Anterior cingulate cortex (tissue), 58 donors: ENCODE measurements at regions not wholly inside any gene's neighbourhood (a gene's known extent, or its start where the extent isn't known, plus 50 kb on each side); places are given as distances from the start of the nearest gene placed in this dataset.
A peak's percentile ranks its signal among the peaks of the same experiment; 100 is the strongest.

Source experiments
- DNase-seq, 58 donors: peaks; one replicate each; lab custom pipeline; 2025; lab: John Stamatoyannopoulos, UW

GRCh38 chr20:24738058-24738775, 210.9 kb upstream of the CST7 start:
- no peak for DNase-seq

GRCh38 chr20:24738981-24739633, 210.0 kb upstream of the CST7 start:
- DNase-seq: no peak

- no peak for DNase-seq
Observed at GRCh38 chr20:24739746-24740145, 209.3 kb upstream of the CST7 start.

DNA sequence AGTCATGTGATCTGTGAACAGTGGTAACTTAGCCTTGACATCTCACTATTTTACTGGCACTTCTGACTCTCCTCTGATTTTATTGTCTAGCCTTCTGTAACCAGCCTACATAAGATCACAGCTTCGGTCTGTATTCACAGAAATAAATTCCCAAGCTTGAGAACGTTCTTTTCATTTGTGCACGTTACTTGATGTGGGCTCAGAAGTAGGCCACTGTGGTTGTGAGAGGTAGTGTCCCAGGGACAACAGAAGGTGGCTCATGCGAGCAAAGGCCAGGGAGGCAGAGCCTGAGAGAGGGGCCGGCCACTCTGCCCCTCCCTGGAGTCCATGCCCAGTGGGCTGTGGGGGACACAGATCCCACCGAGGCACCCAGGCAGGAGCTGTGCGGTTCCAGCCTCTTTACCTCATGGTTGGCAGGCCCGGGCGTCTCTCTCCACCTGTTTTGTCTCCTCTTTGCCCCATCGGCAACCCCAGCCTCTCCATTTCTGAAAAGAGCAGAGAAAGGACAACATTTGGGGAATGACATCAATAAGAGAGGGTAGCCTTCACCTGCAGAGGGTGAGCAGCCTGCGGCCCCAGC, 207.5 kb upstream of the CST7 start:
- no peak for DNase-seq

- DNase-seq: no peak
Observed at GRCh38 chr20:24742436-24742835, 206.6 kb upstream of the CST7 start.

DNA sequence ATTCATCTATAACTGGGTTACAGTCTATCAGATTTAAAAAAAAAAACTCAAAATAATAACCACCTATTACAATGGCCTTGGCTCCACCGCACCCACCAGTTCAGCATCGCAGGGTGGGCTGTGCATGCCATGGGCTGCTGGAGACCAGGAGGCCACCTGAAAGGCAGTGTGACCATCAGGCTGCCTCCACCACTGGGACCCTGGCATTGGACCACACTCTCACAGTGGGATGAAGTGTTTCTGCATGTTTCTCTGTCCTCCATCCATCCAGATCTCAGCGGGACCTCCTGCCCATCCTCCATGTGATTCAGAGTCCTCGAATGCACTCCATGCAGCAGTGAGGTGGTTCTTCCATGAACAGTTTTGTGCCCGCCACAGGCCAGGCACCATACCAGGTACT, 206.1 kb upstream of the CST7 start:
- no peak for DNase-seq

DNA sequence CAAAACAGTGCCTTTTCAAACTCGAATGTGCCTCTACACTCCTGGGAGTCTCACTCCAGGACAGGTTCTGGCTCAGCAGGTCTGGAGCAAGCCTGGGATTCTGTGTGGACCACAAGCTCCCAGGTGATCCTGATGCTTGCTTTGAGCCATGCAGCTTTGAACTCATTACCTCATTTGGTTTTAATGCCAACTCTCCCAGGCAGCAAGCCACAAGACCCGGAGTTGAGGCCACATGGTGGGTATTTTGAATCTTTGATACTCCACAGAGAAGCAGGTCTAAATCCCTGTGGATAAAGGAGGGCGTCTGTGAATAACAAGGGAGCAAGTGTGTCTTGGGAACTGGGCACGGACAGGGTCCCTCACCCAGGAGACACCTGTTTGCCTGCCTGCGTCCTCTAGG, 205.4 kb upstream of the CST7 start:
- no peak for DNase-seq

DNA sequence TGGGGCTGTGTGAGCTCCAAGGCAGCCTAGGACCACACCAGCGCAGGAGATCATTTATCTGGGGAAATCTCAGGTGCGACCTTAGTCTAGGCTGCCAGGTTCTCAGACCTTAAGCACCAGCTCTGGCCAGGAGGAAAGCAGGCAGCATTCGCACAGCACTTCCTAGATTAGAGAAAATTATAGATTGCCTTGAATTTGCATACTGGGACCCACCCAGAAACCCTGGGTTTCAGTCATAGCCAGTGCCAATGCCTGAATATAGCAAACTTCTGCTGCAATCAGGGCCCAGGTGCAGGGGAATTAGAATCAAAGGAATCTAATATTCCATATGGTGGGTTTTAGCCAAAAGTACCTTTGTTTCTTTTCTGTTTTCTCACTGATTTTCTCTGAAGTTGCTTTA, 204.3 kb upstream of the CST7 start:
- DNase-seq: no peak

GRCh38 chr20:24745206-24745605, 203.9 kb upstream of the CST7 start:
- DNase-seq: no peak

DNA sequence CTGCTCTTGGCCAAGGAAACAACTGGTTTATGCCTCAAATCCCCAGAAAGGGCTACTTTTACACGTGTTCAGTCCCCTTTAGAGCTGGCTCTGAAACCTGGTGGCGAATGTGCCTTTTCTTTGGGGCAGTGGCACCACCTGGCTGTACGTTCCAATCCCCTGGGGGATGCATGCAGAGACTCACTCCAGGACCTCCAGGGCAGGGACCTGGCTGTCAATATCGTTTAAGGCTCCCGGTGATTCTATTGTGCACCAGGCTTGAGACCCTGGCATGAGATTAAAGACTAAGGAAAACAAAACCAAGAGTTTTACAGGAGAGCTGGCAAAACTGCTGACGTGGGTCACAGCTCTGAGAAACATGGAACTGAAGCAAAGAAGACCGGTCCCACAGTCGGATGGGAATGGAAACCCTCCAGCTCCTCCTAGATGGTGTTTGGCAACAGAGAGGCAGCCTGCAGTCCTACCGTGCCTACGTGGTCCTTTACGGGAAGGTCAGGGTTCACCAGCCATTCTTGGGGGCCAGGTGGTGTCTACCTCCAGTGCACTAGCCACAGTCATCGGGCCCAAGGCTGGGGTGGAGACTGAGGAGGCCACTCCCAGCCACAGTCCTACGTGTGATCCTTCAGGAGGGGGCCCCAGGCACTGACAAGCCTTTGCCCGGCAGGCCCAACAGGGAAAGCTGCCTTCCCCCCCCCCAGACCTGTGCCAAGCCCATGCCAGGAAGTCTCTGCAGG, 203.3 kb upstream of the CST7 start:
- DNase-seq: no peak

DNA sequence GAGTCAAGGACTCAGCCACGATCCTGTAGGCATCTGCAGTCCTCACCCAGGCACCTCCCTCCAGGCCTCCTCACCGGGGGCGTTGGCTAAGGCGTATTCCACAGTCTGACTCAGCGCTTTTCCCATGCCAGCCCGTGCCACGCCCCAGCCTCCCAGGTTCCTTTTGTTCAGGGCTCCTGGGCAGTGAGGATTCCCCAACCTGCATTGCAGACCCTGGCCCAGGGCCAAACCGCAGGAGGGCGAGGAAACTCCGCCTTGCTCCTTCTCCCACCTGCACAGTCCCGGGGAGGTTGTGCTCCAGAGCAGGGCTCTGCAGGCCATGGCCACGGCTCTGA, 202.8 kb upstream of the CST7 start:
- DNase-seq: no peak

DNA sequence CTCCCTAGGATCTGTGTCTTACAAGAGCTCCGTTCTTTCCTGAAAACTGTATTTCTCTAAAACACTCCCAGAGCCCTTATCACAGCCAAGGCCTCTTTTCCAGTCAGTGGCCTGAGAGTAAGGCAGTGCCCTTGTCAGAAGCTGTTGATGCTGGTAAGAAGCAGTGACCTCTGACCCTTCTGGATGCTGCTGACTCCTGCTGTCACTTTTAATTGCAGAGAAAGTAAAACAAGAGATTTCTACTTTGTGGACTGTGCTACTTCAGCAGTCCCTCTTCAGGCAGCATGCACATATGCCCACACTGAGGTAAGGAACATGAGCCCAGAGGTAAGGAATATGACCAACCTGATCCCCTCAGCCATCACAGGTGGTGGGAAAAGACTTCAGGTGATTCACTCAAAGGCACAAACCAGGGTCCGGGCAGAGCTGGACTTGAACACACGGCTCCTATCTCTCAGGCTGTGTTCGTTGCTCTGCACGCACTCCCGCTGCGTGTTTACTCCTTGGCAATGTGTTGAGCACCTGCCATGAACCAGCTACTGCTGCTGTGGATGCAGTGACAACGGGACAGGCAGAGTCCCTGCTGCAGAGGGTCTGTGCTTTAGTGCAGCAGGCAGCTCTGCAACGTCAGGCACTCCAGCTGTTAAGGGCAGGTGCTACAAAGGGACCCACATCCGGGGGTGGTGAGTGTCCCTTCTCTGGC, 201.9 kb upstream of the CST7 start:
- no peak for DNase-seq

DNA sequence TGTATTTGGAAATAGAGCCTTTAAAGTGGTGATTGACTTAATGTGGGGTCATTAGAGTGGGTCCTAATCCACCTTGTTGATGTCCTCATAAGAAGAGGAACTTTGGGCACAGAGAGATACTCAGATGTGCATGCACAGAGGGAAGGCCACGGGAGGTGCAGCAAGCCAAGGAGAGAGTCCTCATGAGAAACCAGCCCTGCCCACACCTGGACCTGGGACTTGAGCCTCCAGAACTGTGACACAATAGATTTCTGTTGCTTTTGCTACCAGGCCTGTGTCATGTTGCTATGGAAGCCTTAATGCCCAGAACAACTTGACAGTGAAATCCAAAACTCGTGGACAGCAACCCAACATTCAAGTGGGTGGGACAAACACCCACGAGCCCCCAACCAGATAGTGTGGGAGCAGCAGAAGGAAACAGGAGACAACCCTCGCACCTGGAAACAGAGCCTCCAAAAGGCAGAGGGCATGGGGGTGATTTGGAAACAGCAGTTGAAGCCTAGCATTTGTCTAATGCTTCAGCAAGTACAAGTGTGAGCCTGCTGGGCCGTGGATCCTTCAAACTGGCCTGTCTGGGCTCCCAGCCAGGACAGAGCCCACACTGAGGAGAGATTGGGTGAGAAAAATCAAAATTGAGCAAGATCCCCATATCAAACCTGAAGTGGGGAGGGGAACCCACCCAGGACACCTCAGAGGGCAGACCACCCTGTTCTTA, 201.0 kb upstream of the CST7 start:
- no peak for DNase-seq

- DNase-seq: no peak
Observed at GRCh38 chr20:24751551-24751950, 197.5 kb upstream of the CST7 start.

DNA sequence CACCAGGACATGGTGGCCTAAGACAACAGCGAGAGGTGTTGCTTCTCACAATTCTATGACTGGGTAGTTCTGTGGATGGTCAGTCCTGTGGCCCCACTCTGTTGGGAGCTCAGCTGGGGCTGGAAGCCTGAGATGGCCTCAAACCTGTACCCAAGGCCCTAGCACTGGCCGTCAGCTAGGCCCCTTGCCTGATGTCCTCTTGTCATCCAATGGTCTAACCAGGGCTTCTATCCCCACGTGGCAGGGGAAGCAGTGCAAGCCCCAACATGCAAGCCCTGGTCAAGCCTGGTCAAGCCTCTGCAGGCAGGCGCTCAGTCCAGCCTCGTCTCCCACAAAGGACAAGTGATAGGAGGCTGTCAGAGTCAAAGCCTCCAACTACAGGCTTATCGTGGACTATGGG, 196.5 kb upstream of the CST7 start:
- no peak for DNase-seq

- DNase-seq: no peak
Observed at GRCh38 chr20:24753130-24753529, 195.9 kb upstream of the CST7 start.

DNA sequence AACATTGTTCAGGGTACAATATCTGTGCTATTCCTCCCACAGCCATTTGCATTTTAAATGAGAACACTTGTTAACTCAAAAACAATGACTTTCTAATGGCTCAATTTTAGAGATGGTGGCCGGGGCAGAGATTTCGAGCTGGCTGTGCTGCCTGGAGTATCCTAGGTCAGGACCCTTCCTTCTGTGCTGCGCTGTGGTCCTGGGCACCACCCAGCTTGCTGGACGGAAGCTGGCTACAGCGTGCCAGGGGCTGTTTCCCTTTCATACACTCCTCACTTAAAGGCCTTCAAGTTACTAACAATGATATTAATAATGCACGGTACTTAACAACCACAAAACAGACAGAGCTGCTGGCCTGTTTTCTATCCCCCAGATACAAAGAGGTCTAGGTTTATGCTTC, 194.4 kb upstream of the CST7 start:
- peak in 1 of 58 donors; percentile 11 for DNase-seq

GRCh38 chr20:24755411-24755922, 193.6 kb upstream of the CST7 start:
- DNase-seq: no peak

DNA sequence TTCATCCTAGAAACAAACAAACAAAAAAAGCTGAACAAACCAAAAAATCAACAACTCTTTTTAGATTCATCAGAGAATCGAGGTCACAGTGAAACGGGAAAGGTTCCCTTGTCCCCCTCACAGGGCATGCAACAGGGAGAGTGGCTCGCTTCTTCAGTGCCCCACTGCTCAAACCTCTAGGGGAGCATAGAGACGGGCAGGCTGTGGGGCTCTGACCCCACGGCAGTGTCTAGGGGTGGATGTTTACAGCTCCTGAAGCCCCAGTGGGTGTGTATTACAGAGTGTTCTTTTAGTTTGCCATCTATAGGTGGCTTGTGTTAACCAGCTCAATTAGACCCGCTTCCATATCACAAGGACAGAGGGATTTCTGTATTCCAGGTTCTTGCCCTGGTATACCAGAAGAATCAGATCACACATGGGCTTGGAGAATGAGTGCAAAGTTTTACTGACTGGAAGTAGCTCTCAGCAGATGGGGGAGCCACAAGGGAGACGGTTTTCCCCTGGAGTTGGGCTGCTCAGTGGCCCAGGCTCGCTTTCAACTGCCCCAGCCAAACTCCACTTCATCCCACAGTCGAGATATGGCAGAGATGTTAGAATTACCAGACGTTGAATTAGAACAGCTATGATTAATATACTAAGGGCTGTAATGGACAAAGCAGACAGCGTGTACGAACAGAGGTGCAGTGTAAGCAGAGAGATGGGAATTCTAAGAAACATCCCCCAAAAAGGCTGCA, 192.6 kb upstream of the CST7 start:
- DNase-seq: no peak
